Fibroblast of mammary gland (primary cell): ENCODE measurements at regions not wholly inside any gene's neighbourhood (a gene's known extent, or its start where the extent isn't known, plus 50 kb on each side); places are given as distances from the start of the nearest gene placed in this dataset.
A peak's percentile ranks its signal among the peaks of the same experiment; 100 is the strongest.

Experiments
- DNase-seq: peaks from one replicate; pipeline ENCODE4 v3.0.0-alpha.2; 2010; ENCODE audit warnings: low read depth
- H3K4me3 ChIP-seq: 2 replicates; pipeline ENCODE4 v1.5.1; 2011; ENCODE audit warnings: low read depth, mild to moderate bottlenecking, low read length, moderate library complexity; ENCODE audit not compliant: control insufficient read depth
- TF ChIP-seq, protein P1 (sequence below): conservative IDR thresholded peaks from 2 replicates; pipeline ENCODE4 v1.5.1; 2011; ENCODE audit warnings: low read depth, low read length, inconsistent platforms; ENCODE audit not compliant: control insufficient read depth, insufficient read depth

DNA sequence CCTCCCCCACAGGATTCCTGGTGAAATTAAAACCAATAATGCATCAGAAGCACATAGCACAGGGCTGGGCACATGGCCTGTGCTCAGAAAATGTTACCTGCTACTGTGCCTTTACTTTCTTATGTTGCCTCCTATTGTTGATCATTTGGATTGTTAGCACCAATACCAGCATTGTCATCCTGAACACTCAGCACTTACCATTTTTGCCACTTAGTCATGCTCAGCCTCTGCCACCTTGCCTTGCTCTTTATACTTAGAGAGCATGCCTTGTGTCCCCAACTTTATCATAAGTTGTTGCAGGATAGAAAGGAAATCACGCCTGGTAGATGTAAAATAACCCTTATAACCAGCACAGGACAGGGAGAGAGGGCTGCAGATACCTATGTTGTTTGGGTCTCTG, 361.0 kb upstream of the RUNX1 start:
- no peak overlapping the region for H3K4me3 ChIP-seq
- TF ChIP-seq, protein P1, sequence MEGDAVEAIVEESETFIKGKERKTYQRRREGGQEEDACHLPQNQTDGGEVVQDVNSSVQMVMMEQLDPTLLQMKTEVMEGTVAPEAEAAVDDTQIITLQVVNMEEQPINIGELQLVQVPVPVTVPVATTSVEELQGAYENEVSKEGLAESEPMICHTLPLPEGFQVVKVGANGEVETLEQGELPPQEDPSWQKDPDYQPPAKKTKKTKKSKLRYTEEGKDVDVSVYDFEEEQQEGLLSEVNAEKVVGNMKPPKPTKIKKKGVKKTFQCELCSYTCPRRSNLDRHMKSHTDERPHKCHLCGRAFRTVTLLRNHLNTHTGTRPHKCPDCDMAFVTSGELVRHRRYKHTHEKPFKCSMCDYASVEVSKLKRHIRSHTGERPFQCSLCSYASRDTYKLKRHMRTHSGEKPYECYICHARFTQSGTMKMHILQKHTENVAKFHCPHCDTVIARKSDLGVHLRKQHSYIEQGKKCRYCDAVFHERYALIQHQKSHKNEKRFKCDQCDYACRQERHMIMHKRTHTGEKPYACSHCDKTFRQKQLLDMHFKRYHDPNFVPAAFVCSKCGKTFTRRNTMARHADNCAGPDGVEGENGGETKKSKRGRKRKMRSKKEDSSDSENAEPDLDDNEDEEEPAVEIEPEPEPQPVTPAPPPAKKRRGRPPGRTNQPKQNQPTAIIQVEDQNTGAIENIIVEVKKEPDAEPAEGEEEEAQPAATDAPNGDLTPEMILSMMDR, result no peak

GRCh38 chr21:35408401-35408800, 359.3 kb upstream of the RUNX1 start:
- peak; percentile 67 for DNase-seq
- H3K4me3 ChIP-seq, result no peak overlapping the region
- TF ChIP-seq, protein P1, result no peak

More for the DNA sequence above, 361.0 kb upstream of the RUNX1 start:
- no peak for DNase-seq

GRCh38 chr21:35406635-35407034, 357.5 kb upstream of the RUNX1 start:
- DNase-seq, result no peak
- no peak overlapping the region for H3K4me3 ChIP-seq
- TF ChIP-seq, protein P1, result no peak

GRCh38 chr21:35405981-35406380, 356.9 kb upstream of the RUNX1 start:
- TF ChIP-seq, protein P1, result no peak
- no peak for DNase-seq
- no peak overlapping the region for H3K4me3 ChIP-seq

- TF ChIP-seq, protein P1, result no peak
- no peak for DNase-seq
- H3K4me3 ChIP-seq, result no peak overlapping the region
These were observed 355.1 kb upstream of the RUNX1 start for GRCh38 chr21:35404247-35404646.

DNA sequence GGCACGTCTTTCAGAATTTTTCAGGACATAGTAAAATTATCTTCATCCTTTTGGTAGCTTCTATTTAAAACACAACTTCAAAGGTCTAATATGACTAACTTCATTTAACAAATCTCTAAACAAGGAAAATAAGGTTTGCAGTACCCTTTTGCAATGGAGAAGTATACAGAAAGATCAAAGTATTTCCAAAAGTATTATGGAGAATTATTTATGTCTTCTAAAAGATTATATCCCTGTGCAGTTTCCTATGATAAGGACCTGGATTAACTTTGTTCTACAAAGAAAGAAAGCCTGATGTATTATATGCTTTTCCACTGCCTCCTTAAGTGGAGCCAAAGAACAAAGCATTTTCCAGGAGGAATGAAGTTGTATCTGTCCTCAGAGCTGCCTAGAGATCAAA, 353.0 kb upstream of the RUNX1 start:
- DNase-seq, result no peak
- TF ChIP-seq, protein P1, result no peak
- no peak overlapping the region for H3K4me3 ChIP-seq

- DNase-seq, result no peak
- no peak overlapping the region for H3K4me3 ChIP-seq
- TF ChIP-seq, protein P1, result no peak
These were observed 352.4 kb upstream of the RUNX1 start for GRCh38 chr21:35401476-35401875.
